ENCODE measurements at regions not wholly inside any gene's neighbourhood (a gene's known extent, or its start where the extent isn't known, plus 50 kb on each side); places are given as distances from the start of the nearest gene placed in this dataset.

- Histone ChIP-seq H3K36me3 (ENCODE audit: insufficient read depth, low read length) (no peaks in the 10 kb centered on the region), H4K20me1 (ENCODE audit: insufficient read depth) (no peaks in the 10 kb centered on the region), H3K27ac (ENCODE audit: low read length) (no peak overlapping the region), H3K79me2 (replicated peaks; ENCODE audit: insufficient read depth, low read length) (no peaks in the 10 kb centered on the region), H3F3A (ENCODE audit: insufficient read depth, low read length, poor library complexity, severe bottlenecking) (no peaks in the 10 kb centered on the region), H3K9me2 (ENCODE audit: insufficient read depth, low read length) (no peaks in the 10 kb centered on the region), H3K4me2 (ENCODE audit: low read length) (no peak overlapping the region), H3K27me3 (ENCODE audit: insufficient read depth, low read depth, low read length) (no peaks in the 10 kb centered on the region), H2AFZ (ENCODE audit: low read depth, low read length) (no peak overlapping the region), H3K4me3 (ENCODE audit: low read length) (no peak overlapping the region), H3K9ac (ENCODE audit: low read length) (no peak overlapping the region), H3K9me3 (ENCODE audit: low read length) (no peaks in the 10 kb centered on the region)
- TF ChIP-seq SMC3 (conservative IDR thresholded peaks at IDR 0.05; ENCODE audit: poor library complexity) (no peak), EP300 (conservative IDR thresholded peaks at IDR 0.05; ENCODE audit: poor library complexity, severe bottlenecking) (peak; percentile 79), POLR2AphosphoS5 (IDR thresholded peaks at IDR 0.05) (peak; percentile 46)
These were observed 1224.1 kb upstream of the SEL1L start for GRCh38 chr14:82757776-82758175.

- no peaks in the 10 kb centered on the region for H3K36me3 ChIP-seq (ENCODE audit: insufficient read depth, low read length)
- H3K27me3 ChIP-seq (ENCODE audit: insufficient read depth, low read depth, low read length), result no peaks in the 10 kb centered on the region
- no peaks in the 10 kb centered on the region for H3K9me3 ChIP-seq (ENCODE audit: low read length)
- H3K9ac ChIP-seq (ENCODE audit: low read length), result no peak overlapping the region
- H3K9me2 ChIP-seq (ENCODE audit: insufficient read depth, low read length), result no peaks in the 10 kb centered on the region
- H2AFZ ChIP-seq (ENCODE audit: low read depth, low read length), result no peak overlapping the region
- no peak overlapping the region for H3K4me2 ChIP-seq (ENCODE audit: low read length)
- no peak for TF ChIP-seq TAF1 (IDR thresholded peaks at IDR 0.05; ENCODE audit: low read depth)
- TF ChIP-seq, protein P1, sequence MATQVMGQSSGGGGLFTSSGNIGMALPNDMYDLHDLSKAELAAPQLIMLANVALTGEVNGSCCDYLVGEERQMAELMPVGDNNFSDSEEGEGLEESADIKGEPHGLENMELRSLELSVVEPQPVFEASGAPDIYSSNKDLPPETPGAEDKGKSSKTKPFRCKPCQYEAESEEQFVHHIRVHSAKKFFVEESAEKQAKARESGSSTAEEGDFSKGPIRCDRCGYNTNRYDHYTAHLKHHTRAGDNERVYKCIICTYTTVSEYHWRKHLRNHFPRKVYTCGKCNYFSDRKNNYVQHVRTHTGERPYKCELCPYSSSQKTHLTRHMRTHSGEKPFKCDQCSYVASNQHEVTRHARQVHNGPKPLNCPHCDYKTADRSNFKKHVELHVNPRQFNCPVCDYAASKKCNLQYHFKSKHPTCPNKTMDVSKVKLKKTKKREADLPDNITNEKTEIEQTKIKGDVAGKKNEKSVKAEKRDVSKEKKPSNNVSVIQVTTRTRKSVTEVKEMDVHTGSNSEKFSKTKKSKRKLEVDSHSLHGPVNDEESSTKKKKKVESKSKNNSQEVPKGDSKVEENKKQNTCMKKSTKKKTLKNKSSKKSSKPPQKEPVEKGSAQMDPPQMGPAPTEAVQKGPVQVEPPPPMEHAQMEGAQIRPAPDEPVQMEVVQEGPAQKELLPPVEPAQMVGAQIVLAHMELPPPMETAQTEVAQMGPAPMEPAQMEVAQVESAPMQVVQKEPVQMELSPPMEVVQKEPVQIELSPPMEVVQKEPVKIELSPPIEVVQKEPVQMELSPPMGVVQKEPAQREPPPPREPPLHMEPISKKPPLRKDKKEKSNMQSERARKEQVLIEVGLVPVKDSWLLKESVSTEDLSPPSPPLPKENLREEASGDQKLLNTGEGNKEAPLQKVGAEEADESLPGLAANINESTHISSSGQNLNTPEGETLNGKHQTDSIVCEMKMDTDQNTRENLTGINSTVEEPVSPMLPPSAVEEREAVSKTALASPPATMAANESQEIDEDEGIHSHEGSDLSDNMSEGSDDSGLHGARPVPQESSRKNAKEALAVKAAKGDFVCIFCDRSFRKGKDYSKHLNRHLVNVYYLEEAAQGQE (IDR thresholded peaks at IDR 0.05; ENCODE audit: borderline replicate concordance), result no peak
- no peak for TF ChIP-seq POLR2AphosphoS5 (IDR thresholded peaks at IDR 0.05)
- no peak for TF ChIP-seq MXI1 (conservative IDR thresholded peaks at IDR 0.05; ENCODE audit: poor library complexity, severe bottlenecking)
- no peak for TF ChIP-seq EZH2 (IDR thresholded peaks at IDR 0.05; ENCODE audit: borderline replicate concordance, insufficient read depth, low read length, poor library complexity, severe bottlenecking)
- no peak for TF ChIP-seq SMC3 (conservative IDR thresholded peaks at IDR 0.05; ENCODE audit: poor library complexity)
- TF ChIP-seq, protein P2, sequence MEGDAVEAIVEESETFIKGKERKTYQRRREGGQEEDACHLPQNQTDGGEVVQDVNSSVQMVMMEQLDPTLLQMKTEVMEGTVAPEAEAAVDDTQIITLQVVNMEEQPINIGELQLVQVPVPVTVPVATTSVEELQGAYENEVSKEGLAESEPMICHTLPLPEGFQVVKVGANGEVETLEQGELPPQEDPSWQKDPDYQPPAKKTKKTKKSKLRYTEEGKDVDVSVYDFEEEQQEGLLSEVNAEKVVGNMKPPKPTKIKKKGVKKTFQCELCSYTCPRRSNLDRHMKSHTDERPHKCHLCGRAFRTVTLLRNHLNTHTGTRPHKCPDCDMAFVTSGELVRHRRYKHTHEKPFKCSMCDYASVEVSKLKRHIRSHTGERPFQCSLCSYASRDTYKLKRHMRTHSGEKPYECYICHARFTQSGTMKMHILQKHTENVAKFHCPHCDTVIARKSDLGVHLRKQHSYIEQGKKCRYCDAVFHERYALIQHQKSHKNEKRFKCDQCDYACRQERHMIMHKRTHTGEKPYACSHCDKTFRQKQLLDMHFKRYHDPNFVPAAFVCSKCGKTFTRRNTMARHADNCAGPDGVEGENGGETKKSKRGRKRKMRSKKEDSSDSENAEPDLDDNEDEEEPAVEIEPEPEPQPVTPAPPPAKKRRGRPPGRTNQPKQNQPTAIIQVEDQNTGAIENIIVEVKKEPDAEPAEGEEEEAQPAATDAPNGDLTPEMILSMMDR (IDR thresholded peaks at IDR 0.05; ENCODE audit: poor library complexity, severe bottlenecking), result no peak
- no peak for TF ChIP-seq EP300 (conservative IDR thresholded peaks at IDR 0.05; ENCODE audit: poor library complexity, severe bottlenecking)
- H3K79me2 ChIP-seq (replicated peaks; ENCODE audit: insufficient read depth, low read length), result no peaks in the 10 kb centered on the region
- no peaks in the 10 kb centered on the region for H4K20me1 ChIP-seq (ENCODE audit: insufficient read depth)
- no peaks in the 10 kb centered on the region for H3F3A ChIP-seq (ENCODE audit: insufficient read depth, low read length, poor library complexity, severe bottlenecking)
- no peak overlapping the region for H3K4me3 ChIP-seq (ENCODE audit: low read length)
- H3K27ac ChIP-seq (ENCODE audit: low read length), result no peak overlapping the region
These were observed 1226.0 kb upstream of the SEL1L start for GRCh38 chr14:82759656-82760055.

DNA sequence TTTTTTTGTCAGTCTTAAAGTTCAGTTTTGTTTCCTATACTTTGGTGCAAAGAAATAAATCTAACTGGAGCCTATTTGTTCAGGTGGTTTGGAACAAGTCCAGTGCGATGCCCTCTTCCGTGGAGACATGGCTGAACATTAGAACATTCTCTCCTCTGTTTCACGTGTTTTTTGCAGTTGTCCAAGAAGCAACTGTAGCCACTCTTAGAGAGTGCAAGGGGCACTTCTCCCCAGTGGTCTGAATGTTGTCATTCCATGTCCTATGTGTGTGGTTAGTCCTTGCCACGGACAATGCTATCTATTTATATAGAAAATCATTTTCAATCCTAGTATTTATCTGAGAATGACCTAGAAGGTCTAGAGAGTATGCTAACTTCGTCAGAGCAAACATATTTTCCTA lies 1232.5 kb upstream of the SEL1L start:
- Histone ChIP-seq H3K36me3 (ENCODE audit: insufficient read depth, low read length) (no peaks in the 10 kb centered on the region), H3K27me3 (ENCODE audit: insufficient read depth, low read depth, low read length) (no peaks in the 10 kb centered on the region), H2AFZ (ENCODE audit: low read depth, low read length) (no peak overlapping the region), H3K9me3 (ENCODE audit: low read length) (no peaks in the 10 kb centered on the region), H3K9me2 (ENCODE audit: insufficient read depth, low read length) (no peaks in the 10 kb centered on the region), H3F3A (ENCODE audit: insufficient read depth, low read length, poor library complexity, severe bottlenecking) (no peaks in the 10 kb centered on the region), H3K27ac (ENCODE audit: low read length) (no peak overlapping the region), H3K4me2 (ENCODE audit: low read length) (no peak overlapping the region), H3K79me2 (replicated peaks; ENCODE audit: insufficient read depth, low read length) (no peaks in the 10 kb centered on the region), H4K20me1 (ENCODE audit: insufficient read depth) (no peaks in the 10 kb centered on the region), H3K4me3 (ENCODE audit: low read length) (no peak overlapping the region), H3K9ac (ENCODE audit: low read length) (no peak overlapping the region)
- TF ChIP-seq EP300 (conservative IDR thresholded peaks at IDR 0.05; ENCODE audit: poor library complexity, severe bottlenecking) (no peak), SMC3 (conservative IDR thresholded peaks at IDR 0.05; ENCODE audit: poor library complexity) (no peak), TAF1 (IDR thresholded peaks at IDR 0.05; ENCODE audit: low read depth) (no peak), POLR2AphosphoS5 (IDR thresholded peaks at IDR 0.05) (no peak), RAD21 (conservative IDR thresholded peaks at IDR 0.05) (no peak), EZH2 (IDR thresholded peaks at IDR 0.05; ENCODE audit: borderline replicate concordance, insufficient read depth, low read length, poor library complexity, severe bottlenecking) (no peak), MXI1 (conservative IDR thresholded peaks at IDR 0.05; ENCODE audit: poor library complexity, severe bottlenecking) (no peak)
- TF ChIP-seq, protein P1 (IDR thresholded peaks at IDR 0.05; ENCODE audit: borderline replicate concordance), result no peak
- TF ChIP-seq, protein P2 (IDR thresholded peaks at IDR 0.05; ENCODE audit: poor library complexity, severe bottlenecking), result no peak
